ENCODE measurements at regions not wholly inside any gene's neighbourhood (a gene's known extent, or its start where the extent isn't known, plus 50 kb on each side); places are given as distances from the start of the nearest gene placed in this dataset.

DNA sequence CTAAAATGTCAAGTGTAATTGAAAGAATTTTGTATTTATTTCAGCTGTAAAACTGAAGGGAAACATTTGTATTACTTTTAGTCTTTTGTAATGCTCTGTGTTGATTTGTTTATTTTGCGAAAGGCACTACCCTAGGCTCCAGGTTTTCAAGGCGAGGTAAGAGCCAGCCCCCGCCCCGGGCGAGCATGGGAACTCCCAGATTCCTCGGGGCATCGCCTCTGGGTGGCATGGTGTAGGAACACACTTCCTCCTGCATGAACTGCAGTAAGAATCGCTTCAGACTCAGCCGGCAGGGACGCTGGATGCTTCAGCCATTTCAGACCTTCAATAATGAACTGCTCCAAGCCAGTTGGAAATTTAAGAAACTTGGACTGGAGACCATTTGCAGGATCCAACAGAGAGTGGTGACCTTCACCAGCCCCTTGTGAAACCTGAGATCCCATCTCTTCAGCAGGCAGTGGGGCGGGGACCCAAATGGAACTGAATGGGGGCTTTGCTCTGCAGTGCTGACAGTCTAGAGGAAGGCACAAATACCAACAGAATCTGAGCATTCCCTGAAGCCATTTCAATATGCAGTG lies 544.3 kb upstream of the MGMT start:
- FAIRE-seq: no peak
- intact Hi-C loops (cut with micrococcal nuclease): no loop called here
- in situ Hi-C loops (cut with MboI): no loop called here

DNA sequence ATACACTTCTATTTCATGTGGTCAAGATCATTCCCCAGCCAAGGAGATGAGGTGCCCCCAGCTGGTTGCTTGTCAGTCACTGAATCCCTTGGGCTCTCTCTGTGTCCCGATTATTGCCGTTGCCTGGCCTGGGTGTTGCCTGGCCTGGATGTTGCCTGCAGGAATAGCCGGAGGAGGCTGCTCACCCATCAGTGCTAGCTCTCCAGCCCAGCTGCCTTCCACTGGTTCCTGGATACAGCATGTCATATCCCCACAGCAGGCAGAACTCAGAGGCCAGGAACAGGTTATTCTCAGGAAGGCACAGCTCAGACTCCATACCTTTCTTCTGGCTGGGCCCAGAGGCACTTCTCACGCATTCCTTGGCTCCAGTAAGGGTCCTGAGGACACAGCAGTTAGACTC lies 542.1 kb upstream of the MGMT start:
- FAIRE-seq: no peak
- Histone ChIP-seq H3K27me3 (ENCODE audit: control insufficient read depth in 2 of 2, insufficient read depth in 2 of 2, low read length in 2 of 2) (peaks cover 0 to 13% of the 10 kb centered on the region in 2 experiments; a peak in 3 of 5 replicates), H2AFZ (ENCODE audit: low read depth, low read length) (no peak overlapping the region), H3K36me3 (ENCODE audit: control insufficient read depth, insufficient read depth, low read length) (no peaks in the 10 kb centered on the region), H3K4me3 (no peak overlapping the region), H3K9me1 (ENCODE audit: control insufficient read depth, insufficient read depth, low read length) (no peaks in the 10 kb centered on the region), H3K4me1 (replicated peaks in 1 of 2; ENCODE audit: control insufficient read depth in 2 of 2, insufficient read depth in 2 of 2, low read length in 2 of 2) (no peaks in the 10 kb centered on the region), H4K20me1 (replicated peaks; ENCODE audit: control insufficient read depth, insufficient read depth, low read length) (no peaks in the 10 kb centered on the region), H3K27ac (ENCODE audit: extremely low read depth, low read depth, low read length) (no peak overlapping the region), H3K79me2 (ENCODE audit: control insufficient read depth, insufficient read depth, low read length) (no peaks in the 10 kb centered on the region), H3K4me2 (ENCODE audit: insufficient read depth, low read length) (no peak overlapping the region), H3K9ac (ENCODE audit: insufficient read depth in 1 of 2, low read depth in 2 of 2, low read length in 2 of 2) (no peak overlapping the region), H3K9me3 (replicated peaks; ENCODE audit: control insufficient read depth, insufficient read depth, low read depth, low read length) (no peaks in the 10 kb centered on the region)
- intact Hi-C loops (cut with micrococcal nuclease) (no loop called here), in situ Hi-C loops (cut with MboI) (no loop called here)
- ATAC-seq: no peak
- ChIA-PET CTCF (ENCODE audit: low intra/inter-chr PET ratio) (no interaction called here), POLR2A (no interaction called here)
- no peak for DNase-seq (ENCODE audit: extremely low read depth in 1 of 4, low spot score in 3 of 4)
- WGBS (ENCODE audit: insufficient coverage, low coverage, missing lambda C conversion rate): 6% methylated on average over 2 of the region's 4 CpGs
- no TSS peak for BruUV-seq (replicated peaks)
- TF ChIP-seq, protein P1, sequence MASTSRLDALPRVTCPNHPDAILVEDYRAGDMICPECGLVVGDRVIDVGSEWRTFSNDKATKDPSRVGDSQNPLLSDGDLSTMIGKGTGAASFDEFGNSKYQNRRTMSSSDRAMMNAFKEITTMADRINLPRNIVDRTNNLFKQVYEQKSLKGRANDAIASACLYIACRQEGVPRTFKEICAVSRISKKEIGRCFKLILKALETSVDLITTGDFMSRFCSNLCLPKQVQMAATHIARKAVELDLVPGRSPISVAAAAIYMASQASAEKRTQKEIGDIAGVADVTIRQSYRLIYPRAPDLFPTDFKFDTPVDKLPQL (IDR thresholded peaks at IDR 0.05; ENCODE audit: extremely low read depth, insufficient read length): no peak
- TF ChIP-seq, protein P2, sequence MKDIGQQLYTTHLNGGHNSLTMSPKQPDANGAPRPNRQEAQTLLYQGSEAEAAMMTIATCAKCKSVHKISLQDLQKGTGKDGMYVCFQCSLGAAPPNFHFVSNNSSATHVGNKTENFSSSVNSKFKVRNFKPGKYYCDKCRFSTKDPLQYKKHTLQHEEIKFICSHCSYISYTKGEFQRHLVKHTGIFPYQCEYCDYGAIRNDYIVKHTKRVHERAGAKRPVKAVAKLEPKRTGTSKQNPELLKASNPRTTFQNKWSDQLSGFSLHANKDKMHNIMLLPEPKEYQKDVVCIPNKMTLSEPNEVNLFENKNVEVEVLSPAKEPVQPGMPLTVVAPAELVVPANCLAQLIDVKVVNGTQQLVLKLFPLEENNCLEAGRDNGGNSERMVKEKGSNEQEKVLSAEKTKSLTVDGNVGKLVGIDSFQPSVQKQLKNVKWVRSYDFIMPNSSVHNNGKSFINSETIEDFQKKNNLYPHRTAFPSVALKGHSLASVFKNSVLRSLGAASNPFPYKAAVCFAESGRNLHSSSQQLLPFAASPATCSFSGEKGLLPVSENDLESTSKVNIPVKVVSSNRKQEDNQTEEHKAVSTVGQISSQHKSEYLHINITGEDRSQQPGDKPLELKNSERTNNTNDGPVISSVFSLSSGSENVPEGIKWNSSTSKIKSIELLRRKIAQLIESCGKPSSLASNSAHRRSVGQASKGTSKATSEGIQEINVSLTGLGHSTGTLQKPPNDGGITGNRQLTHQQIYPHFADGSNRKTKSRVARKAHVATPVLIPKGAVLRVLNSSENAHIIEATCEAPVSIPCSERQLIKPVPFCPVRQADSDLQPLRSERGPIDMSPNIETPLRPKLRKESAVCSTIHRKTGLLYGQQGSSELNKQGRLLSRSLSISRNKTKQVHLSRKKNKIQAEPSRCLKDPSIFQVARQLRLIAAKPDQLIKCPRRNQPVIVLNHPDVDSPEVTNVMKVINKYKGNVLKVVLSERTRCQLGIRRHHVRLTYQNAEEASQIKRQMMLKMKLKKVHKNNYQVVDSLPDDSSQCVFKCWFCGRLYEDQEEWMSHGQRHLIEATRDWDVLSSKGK (CRISPR knock-in tag; IDR thresholded peaks at IDR 0.05): no peak
- TF ChIP-seq RHOXF2B (CRISPR knock-in tag; conservative IDR thresholded peaks at IDR 0.05) (no peak), CBX5 (IDR thresholded peaks at IDR 0.05; ENCODE audit: borderline replicate concordance, low read depth) (no peak)
- TF ChIP-seq, protein P3, sequence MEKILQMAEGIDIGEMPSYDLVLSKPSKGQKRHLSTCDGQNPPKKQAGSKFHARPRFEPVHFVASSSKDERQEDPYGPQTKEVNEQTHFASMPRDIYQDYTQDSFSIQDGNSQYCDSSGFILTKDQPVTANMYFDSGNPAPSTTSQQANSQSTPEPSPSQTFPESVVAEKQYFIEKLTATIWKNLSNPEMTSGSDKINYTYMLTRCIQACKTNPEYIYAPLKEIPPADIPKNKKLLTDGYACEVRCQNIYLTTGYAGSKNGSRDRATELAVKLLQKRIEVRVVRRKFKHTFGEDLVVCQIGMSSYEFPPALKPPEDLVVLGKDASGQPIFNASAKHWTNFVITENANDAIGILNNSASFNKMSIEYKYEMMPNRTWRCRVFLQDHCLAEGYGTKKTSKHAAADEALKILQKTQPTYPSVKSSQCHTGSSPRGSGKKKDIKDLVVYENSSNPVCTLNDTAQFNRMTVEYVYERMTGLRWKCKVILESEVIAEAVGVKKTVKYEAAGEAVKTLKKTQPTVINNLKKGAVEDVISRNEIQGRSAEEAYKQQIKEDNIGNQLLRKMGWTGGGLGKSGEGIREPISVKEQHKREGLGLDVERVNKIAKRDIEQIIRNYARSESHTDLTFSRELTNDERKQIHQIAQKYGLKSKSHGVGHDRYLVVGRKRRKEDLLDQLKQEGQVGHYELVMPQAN (IDR thresholded peaks at IDR 0.05; ENCODE audit: borderline replicate concordance): no peak

More for the DNA sequence above, 544.3 kb upstream of the MGMT start:
- no TSS peak for BruUV-seq (replicated peaks)
- 0% methylated on average over 8 of the region's 11 CpGs for WGBS (ENCODE audit: insufficient coverage, low coverage, missing lambda C conversion rate)
- H2AFZ ChIP-seq (ENCODE audit: low read depth, low read length): no peak overlapping the region
- H3K79me2 ChIP-seq (ENCODE audit: control insufficient read depth, insufficient read depth, low read length): no peaks in the 10 kb centered on the region
- H3K4me2 ChIP-seq (ENCODE audit: insufficient read depth, low read length): no peak overlapping the region
- 0 out of 5 replicates have a peak, but pooled peaks cover 0 to under 1% of the 10 kb centered on the region in 2 experiments for H3K27me3 ChIP-seq (ENCODE audit: control insufficient read depth in 2 of 2, insufficient read depth in 2 of 2, low read length in 2 of 2)
- no peak for TF ChIP-seq TAF15 (IDR thresholded peaks at IDR 0.05; ENCODE audit: low read depth, low read length)
- no peak for TF ChIP-seq MBD2 (IDR thresholded peaks at IDR 0.05; ENCODE audit: borderline replicate concordance, low read depth)
- TF ChIP-seq, protein P4, sequence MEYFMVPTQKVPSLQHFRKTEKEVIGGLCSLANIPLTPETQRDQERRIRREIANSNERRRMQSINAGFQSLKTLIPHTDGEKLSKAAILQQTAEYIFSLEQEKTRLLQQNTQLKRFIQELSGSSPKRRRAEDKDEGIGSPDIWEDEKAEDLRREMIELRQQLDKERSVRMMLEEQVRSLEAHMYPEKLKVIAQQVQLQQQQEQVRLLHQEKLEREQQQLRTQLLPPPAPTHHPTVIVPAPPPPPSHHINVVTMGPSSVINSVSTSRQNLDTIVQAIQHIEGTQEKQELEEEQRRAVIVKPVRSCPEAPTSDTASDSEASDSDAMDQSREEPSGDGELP (CRISPR knock-in tag; IDR thresholded peaks at IDR 0.05; ENCODE audit: borderline replicate concordance): no peak
- TF ChIP-seq ZNF707 (CRISPR knock-in tag; conservative IDR thresholded peaks at IDR 0.05): no peak
- TF ChIP-seq FOXK2 (conservative IDR thresholded peaks at IDR 0.05 in 1 of 2, IDR thresholded peaks at IDR 0.05 in 1 of 2; ENCODE audit: low read depth in 2 of 2): no peak
- TF ChIP-seq PHB2 (IDR thresholded peaks at IDR 0.05; ENCODE audit: low read depth): no peak
- no peaks in the 10 kb centered on the region for H3K4me1 ChIP-seq (replicated peaks in 1 of 2; ENCODE audit: control insufficient read depth in 2 of 2, insufficient read depth in 2 of 2, low read length in 2 of 2)
- DNase-seq (ENCODE audit: extremely low read depth in 1 of 4, low spot score in 3 of 4): no peak
- H3K36me3 ChIP-seq (ENCODE audit: control insufficient read depth, insufficient read depth, low read length): no peaks in the 10 kb centered on the region
- ChIA-PET POLR2A (no interaction called here), CTCF (ENCODE audit: low intra/inter-chr PET ratio) (no interaction called here)
- no peak overlapping the region for H3K9ac ChIP-seq (ENCODE audit: insufficient read depth in 1 of 2, low read depth in 2 of 2, low read length in 2 of 2)
- H4K20me1 ChIP-seq (replicated peaks; ENCODE audit: control insufficient read depth, insufficient read depth, low read length): no peaks in the 10 kb centered on the region
- no peaks in the 10 kb centered on the region for H3K9me1 ChIP-seq (ENCODE audit: control insufficient read depth, insufficient read depth, low read length)
- ATAC-seq: no peak
- no peak overlapping the region for H3K27ac ChIP-seq (ENCODE audit: extremely low read depth, low read depth, low read length)
- no peaks in the 10 kb centered on the region for H3K9me3 ChIP-seq (replicated peaks; ENCODE audit: control insufficient read depth, insufficient read depth, low read depth, low read length)
- H3K4me3 ChIP-seq: no peak overlapping the region

Measured in K562 (cell line).